Caco-2 (cell line): ENCODE measurements at regions not wholly inside any gene's neighbourhood (a gene's known extent, or its start where the extent isn't known, plus 50 kb on each side); places are given as distances from the start of the nearest gene placed in this dataset.

Source experiments
- BruUV-seq: library from RNA; stranded (reverse); fragments of 400-500 nt; replicated peaks from 2 replicates; lab custom pipeline; 2021; lab: Mats Ljungman, UMichigan
- CTCF ChIA-PET: fragments of 300-600 bp; sonication (Branson Sonifier 250); formaldehyde crosslinking; loops from one replicate; lab custom pipeline; 2022; ENCODE audit warnings: antibody characterized with exemption; lab: Charles Lee
- POLR2A ChIA-PET: fragments of 300-600 bp; sonication (Branson Sonifier 250); formaldehyde crosslinking; loops from one replicate; lab custom pipeline; 2022; ENCODE audit warnings: antibody characterized with exemption; lab: Charles Lee
- DNase-seq, 2 experiments: peaks; one replicate each; pipeline versions ENCODE4 v3.0.0 to v3.0.0-alpha.2; 2020 to 2022
- H3K27me3 ChIP-seq: replicated peaks from 2 replicates; pipeline ENCODE4 v1.6.0; 2011; ENCODE audit warnings: low read length; ENCODE audit not compliant: control insufficient read depth, insufficient read depth
- H3K36me3 ChIP-seq: 2 replicates; pipeline ENCODE4 v1.5.1; 2011; ENCODE audit warnings: low read length; ENCODE audit not compliant: control insufficient read depth, insufficient read depth
- H3K4me1 ChIP-seq: fragments of 250-450 bp; sonication (Bioruptor Pico); 2 replicates; pipeline ENCODE4 v1.5.1; 2020; ENCODE audit warnings: mild to moderate bottlenecking
- H3K4me3 ChIP-seq: 2 replicates; pipeline ENCODE4 v1.5.1; 2011; ENCODE audit warnings: low read depth, mild to moderate bottlenecking, control low read depth, low read length
- H3K9me3 ChIP-seq: fragments of 250-450 bp; sonication (Bioruptor Pico); 2 replicates; pipeline ENCODE4 v1.5.1; 2020; ENCODE audit warnings: mild to moderate bottlenecking, moderate library complexity
- H3K27ac Mint-ChIP-seq: one replicate; pipeline ENCODE4 v1.8.0; 2022; ENCODE audit warnings: mixed read lengths; ENCODE audit not compliant: unreplicated experiment
- H3K27me3 Mint-ChIP-seq: one replicate; pipeline ENCODE4 v1.8.0; 2022; ENCODE audit warnings: mixed read lengths; ENCODE audit not compliant: insufficient read depth, unreplicated experiment
- H3K36me3 Mint-ChIP-seq: one replicate; pipeline ENCODE4 v1.8.0; 2022; ENCODE audit warnings: mild to moderate bottlenecking, mixed read lengths; ENCODE audit not compliant: insufficient read depth, unreplicated experiment
- H3K4me1 Mint-ChIP-seq: one replicate; pipeline ENCODE4 v1.8.0; 2022; ENCODE audit warnings: low read depth, mixed read lengths; ENCODE audit not compliant: unreplicated experiment
- H3K4me3 Mint-ChIP-seq: one replicate; pipeline ENCODE4 v1.8.0; 2022; ENCODE audit warnings: mild to moderate bottlenecking, moderate library complexity, mixed read lengths; ENCODE audit not compliant: unreplicated experiment
- H3K9me3 Mint-ChIP-seq: one replicate; pipeline ENCODE4 v1.8.0; 2022; ENCODE audit warnings: mixed read lengths; ENCODE audit not compliant: unreplicated experiment
- intact Hi-C: fragments of 100-400 bp; cut with micrococcal nuclease; formaldehyde crosslinking; loops from one replicate; pipeline ENCODE4 v1.10.0; 2022; ENCODE audit not compliant: unreplicated experiment
- TF ChIP-seq, protein P1 (sequence below), 2 experiments: fragments of 200-600 bp in 1 of 2; IDR thresholded peaks; 1 replicate in 1 of 2; 2 replicates in 1 of 2; pipeline versions ENCODE4 v1.5.1 to v1.8.0; 2011 to 2022; ENCODE audit warnings: antibody characterized with exemption in 1 of 2, control low read depth in 1 of 2, inconsistent platforms in 1 of 2, low read depth in 1 of 2, low read length in 1 of 2, mild to moderate bottlenecking in 1 of 2, moderate library complexity in 1 of 2; ENCODE audit not compliant: insufficient read depth in 1 of 2, severe bottlenecking in 1 of 2, unreplicated experiment in 1 of 2

DNA sequence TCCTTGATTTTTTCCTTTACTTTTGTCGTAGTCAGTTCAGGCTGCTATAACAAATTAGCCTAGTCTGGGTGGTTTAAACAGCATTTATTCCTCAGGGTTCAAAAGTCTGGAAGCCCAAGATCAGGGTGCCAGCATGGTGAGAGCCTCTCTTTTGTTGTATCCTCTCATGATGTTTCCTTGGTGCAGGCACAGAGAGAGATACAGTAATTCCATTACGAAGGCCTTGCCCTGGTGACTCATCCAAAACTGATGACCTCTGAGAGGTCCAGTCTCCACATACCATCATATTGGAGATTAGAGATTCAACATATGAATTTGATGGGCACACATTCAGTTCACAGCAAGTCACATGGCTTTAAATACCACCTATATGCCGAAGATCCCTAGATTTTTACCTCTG, 253.8 kb downstream of the CYRIA start:
- H3K36me3 Mint-ChIP-seq: peaks cover 6% of the 10 kb centered on the region
- intact Hi-C loops: no loop called here
- peak overlapping the region; percentile 11 for H3K27ac Mint-ChIP-seq

DNA sequence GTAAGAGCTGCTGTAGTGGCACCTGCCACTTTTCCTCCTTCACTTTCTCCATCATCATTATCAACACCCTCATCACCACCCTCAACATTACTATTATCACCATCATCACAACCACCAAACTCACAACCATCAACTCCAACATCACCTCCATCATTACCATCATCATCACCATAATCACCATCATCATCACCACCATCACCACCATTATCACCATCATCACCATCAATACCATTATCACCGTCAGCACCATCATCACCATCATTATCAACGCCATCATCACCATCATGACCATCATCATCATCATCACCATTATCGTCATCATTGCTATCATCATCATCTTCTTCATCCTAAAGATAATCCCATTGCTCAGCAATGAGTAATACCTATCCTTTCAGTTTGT, 255.8 kb downstream of the CYRIA start:
- no peaks in the 10 kb centered on the region for H3K36me3 Mint-ChIP-seq
- peaks cover 44% of the 10 kb centered on the region for H3K4me1 Mint-ChIP-seq
- Histone ChIP-seq H3K27me3 (no peaks in the 10 kb centered on the region), H3K9me3 (peaks cover 3% of the 10 kb centered on the region; the same call in 1 of the 2 replicates), H3K4me3 (no peak overlapping the region), H3K36me3 (no peaks in the 10 kb centered on the region; the same call in none of the 2 replicates), H3K4me1 (peaks cover 39% of the 10 kb centered on the region)
- no peak for DNase-seq
- H3K27ac Mint-ChIP-seq: peak overlapping the region; percentile 8
- ChIA-PET POLR2A (no interaction called here), CTCF (no interaction called here)
- no peaks in the 10 kb centered on the region for H3K27me3 Mint-ChIP-seq
- BruUV-seq: no TSS peak
- TF ChIP-seq, protein P1, sequence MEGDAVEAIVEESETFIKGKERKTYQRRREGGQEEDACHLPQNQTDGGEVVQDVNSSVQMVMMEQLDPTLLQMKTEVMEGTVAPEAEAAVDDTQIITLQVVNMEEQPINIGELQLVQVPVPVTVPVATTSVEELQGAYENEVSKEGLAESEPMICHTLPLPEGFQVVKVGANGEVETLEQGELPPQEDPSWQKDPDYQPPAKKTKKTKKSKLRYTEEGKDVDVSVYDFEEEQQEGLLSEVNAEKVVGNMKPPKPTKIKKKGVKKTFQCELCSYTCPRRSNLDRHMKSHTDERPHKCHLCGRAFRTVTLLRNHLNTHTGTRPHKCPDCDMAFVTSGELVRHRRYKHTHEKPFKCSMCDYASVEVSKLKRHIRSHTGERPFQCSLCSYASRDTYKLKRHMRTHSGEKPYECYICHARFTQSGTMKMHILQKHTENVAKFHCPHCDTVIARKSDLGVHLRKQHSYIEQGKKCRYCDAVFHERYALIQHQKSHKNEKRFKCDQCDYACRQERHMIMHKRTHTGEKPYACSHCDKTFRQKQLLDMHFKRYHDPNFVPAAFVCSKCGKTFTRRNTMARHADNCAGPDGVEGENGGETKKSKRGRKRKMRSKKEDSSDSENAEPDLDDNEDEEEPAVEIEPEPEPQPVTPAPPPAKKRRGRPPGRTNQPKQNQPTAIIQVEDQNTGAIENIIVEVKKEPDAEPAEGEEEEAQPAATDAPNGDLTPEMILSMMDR (IDR thresholded peaks at IDR 0.05; ENCODE audit: insufficient read depth in 1 of 2, low read depth in 1 of 2, low read length in 1 of 2, severe bottlenecking in 1 of 2, unreplicated experiment in 1 of 2): no peak
- no peak overlapping the region for H3K4me3 Mint-ChIP-seq
- intact Hi-C loops: loop anchor here (5.0 kb wide), 1 partner anchor 77 kb away; no protein-coding TSS in a partner anchor
- peaks cover 34% of the 10 kb centered on the region for H3K9me3 Mint-ChIP-seq

More for the DNA sequence above, 253.8 kb downstream of the CYRIA start:
- peaks cover 44% of the 10 kb centered on the region for H3K9me3 Mint-ChIP-seq
- no peak for DNase-seq
- Histone ChIP-seq H3K9me3 (peaks cover 10% of the 10 kb centered on the region; the same call in 1 of the 2 replicates), H3K27me3 (no peaks in the 10 kb centered on the region), H3K36me3 (no peaks in the 10 kb centered on the region; the same call in none of the 2 replicates), H3K4me1 (peaks cover 33% of the 10 kb centered on the region), H3K4me3 (no peak overlapping the region)
- POLR2A ChIA-PET: no interaction called here
- peaks cover 48% of the 10 kb centered on the region for H3K4me1 Mint-ChIP-seq
- TF ChIP-seq, protein P1 (IDR thresholded peaks at IDR 0.05; ENCODE audit: insufficient read depth in 1 of 2, low read depth in 1 of 2, low read length in 1 of 2, severe bottlenecking in 1 of 2, unreplicated experiment in 1 of 2): no peak
- BruUV-seq: no TSS peak
- no peaks in the 10 kb centered on the region for H3K27me3 Mint-ChIP-seq
- CTCF ChIA-PET: no interaction called here
- no peak overlapping the region for H3K4me3 Mint-ChIP-seq

DNA sequence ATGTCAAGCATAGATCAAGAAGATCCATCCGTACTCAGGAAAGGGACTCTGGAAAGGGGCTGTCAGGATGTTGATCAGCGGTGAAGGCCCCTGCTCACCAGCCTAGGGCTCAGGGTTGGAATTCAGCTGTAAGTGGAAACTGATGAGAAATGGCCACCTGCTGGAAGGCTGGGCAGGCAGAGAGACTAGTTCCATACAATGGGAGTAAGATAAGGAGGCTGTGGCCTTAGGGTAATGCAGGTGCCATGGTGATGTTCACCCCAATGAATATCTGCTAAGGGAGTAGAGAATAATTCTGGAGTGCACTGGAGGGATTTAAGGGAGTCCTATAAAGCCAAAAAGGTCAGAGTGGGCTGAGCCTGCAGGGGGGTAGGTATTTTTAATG, 256.6 kb downstream of the CYRIA start:
- no peaks in the 10 kb centered on the region for H3K27me3 Mint-ChIP-seq
- no peak overlapping the region for H3K4me3 Mint-ChIP-seq
- ChIA-PET CTCF (interaction anchor here (1.1 to 1.5 kb wide), 2 partner anchors 12 to 17 kb away, joined by 4 read pairs; no protein-coding TSS in a partner anchor), POLR2A (no interaction called here)
- BruUV-seq: no TSS peak
- peak overlapping the region; percentile 22 for H3K27ac Mint-ChIP-seq
- TF ChIP-seq, protein P1 (IDR thresholded peaks at IDR 0.05; ENCODE audit: insufficient read depth in 1 of 2, low read depth in 1 of 2, low read length in 1 of 2, severe bottlenecking in 1 of 2, unreplicated experiment in 1 of 2): no peak
- peaks cover 34% of the 10 kb centered on the region for H3K9me3 Mint-ChIP-seq
- no peaks in the 10 kb centered on the region for H3K9me3 ChIP-seq
- no peak overlapping the region for H3K4me3 ChIP-seq
- no peaks in the 10 kb centered on the region for H3K27me3 ChIP-seq
- peaks cover 39% of the 10 kb centered on the region for H3K4me1 ChIP-seq
- peak in 1 of 2 experiments; percentile 45 for DNase-seq
- H3K4me1 Mint-ChIP-seq: peaks cover 53% of the 10 kb centered on the region
- H3K36me3 ChIP-seq: no peaks in the 10 kb centered on the region; the same call in none of the 2 replicates
- intact Hi-C loops: loop anchor here (5.0 kb wide), 1 partner anchor 78 kb away; no protein-coding TSS in a partner anchor
- H3K36me3 Mint-ChIP-seq: no peaks in the 10 kb centered on the region
